GM21717 (cell line): ENCODE measurements at regions not wholly inside any gene's neighbourhood (a gene's known extent, or its start where the extent isn't known, plus 50 kb on each side); places are given as distances from the start of the nearest gene placed in this dataset.

Experiments
- ATAC-seq: cut with Tn5 transposase; IDR thresholded peaks from one replicate; pipeline ENCODE4 v1.9.1; 2021; ENCODE audit warnings: mild to moderate bottlenecking, moderate library complexity; ENCODE audit not compliant: unreplicated experiment

DNA sequence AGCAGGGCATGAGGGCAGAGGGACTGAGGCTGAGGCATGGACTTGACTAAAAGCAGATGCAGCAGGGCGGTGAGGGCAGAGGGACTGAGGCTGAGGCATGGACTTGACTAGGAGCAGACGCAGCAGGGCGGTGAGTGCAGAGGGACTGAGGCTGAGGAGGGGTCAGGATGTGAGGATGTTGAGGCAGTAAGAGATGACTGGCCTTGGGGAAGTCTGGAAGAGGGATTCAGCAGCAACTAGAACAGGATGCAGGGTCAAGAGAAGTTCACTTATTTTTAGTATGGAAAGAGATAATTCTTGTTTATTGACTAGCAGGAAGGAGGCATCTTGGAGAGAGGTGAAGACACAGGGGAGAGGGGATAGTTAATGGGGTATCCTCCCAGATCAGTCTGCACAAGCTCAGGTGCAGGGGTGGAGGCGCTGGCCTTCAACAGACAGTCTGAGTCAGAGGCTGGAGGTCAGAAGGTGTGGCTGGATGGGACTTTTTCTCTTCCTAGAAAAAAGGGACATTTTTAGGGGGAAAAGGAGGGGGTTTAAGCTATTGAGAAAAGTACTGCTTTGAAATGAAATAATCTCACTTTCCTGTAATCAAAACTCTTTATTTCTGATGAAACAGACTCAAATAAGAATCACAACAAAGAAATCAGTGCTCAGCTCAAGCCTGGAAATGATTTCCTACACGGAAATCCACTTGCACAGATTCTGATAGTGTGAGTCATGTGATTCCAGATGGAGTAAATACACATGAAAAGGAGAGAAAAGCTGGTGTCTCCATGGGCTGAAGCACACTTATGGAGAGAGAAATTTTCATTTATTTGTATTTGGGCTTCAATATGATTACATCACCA is 130.9 kb downstream of the PALM2AKAP2 start:
- no peak for ATAC-seq

DNA sequence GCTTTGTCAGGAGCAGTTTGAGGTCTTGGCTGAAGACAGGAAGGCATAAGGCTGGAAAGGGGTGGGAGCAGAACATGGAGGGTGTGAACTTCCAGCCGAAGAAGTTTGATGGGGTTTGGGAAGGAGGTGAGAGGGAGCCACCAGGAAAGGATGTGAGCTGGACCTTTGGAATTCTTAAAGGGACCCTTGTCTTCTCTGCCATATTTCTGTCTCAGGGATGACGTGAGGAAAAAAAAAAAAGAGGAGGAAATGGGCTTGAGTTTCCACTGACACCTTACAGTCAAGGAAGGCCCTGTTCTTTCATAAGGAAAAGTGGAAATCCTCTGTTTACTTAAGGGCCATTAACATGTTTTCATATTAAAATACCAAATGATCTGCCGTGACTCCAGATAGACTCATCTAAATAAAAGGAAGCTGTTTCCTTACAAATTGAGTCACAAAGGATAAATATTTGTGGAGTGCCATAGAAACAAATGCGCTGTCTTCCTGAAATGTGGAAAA is 132.1 kb downstream of the PALM2AKAP2 start:
- no peak for ATAC-seq

DNA sequence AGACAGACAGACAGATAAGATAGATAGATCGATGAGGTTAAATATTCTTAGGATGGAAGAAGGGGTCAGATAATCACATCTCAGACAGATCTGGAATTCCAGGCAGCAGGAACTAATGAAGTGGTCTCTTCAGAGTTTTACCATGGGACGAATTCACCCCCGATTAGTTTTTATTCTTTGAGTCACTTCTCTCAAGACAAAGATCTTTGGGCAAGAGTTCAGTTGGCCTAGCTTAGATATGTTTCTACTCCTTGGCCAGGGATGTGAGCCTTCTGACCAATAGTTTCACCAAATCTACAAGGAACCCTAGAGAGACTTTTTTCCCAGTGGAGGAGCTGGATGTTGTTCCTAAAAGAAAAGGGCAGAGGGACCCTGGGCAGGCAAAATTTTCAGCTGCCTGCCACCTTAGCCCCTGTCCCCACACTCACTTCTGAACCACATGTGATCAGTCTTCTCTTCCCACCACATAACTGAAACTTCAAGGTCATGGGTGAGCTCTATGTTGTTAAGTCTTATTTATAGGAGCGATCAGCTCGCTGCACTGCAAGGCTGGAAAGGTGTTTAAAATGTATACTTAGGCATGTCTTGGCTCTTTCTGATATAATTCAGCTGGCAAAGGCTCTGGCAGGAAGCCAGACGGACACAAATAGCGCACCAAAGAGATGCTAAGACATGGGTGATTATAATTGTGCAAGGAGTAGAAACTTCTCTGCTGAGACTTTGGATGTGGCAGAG is 132.9 kb downstream of the PALM2AKAP2 start:
- peak; percentile 39 for ATAC-seq

DNA sequence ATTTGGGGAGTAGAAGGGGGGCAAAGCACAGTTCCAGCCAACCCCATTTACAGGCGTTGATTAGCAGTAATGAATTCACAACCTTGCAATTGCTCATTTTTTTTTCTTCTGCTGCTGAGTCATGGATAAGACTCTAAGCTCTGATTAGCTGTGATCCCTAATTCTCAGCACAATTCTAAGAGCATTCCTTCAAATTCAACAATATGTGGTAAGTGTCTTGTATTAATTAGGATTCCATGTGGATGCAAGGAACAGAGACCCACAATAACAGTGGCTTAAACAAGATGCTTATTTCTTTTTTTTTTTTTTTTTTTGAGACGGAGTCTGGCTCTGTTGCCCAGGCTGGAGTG is 133.4 kb downstream of the PALM2AKAP2 start:
- ATAC-seq: no peak

DNA sequence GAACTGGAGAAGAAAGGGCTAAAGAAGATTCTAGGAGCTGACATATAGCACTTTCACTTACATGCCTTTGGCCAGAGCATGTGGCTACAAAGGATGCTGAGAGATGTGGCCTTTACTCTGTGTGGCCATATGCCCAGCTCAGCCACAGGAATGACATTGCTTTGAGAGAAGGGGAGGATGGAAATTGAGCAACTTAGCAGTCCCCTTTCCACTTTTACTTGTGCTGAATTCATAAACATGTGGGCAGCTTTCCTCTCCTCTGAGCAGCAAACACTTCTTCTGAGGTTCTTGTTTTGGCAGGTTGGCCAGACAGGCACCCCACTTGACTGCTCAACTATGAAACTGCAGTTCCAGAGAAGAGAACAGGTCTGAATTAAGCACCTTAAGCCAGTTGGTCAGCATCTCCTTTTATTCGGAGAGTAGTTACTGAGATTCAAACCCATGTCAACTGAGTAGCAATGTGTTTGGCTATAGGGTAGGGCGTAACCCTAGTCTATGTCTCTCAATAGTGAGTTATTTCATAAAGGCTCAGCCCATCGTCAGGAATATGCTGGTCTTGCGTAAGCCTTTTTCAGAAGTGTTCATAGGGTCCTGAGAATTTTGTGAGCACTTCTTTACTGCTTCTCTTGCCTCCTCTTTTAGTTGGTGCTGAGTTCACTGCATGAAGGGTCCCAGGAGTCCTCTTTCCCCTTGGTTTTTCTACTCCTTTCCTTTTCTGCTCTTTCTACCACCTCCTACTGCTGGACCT is 134.5 kb downstream of the PALM2AKAP2 start:
- ATAC-seq: peak; percentile 34

DNA sequence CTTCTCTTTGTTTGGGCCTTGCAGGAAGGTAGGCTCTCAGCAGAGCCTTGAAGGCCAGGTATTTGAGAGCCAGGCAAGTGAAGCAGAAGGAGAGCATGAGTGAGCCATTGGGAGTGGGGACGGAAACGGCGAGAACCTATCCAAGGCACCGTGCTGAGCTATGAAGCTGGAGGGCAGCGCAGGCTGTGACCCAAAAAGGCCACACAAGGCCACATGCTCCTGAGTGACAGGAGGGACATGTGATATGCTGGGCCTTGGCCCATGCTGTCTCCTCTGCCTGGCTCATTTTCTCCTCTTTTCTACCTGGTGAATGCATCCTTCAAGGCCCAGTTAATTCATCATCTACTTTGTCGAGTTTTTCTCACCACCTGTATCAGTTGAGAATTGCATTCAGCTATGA is 136.3 kb downstream of the PALM2AKAP2 start:
- ATAC-seq: no peak

DNA sequence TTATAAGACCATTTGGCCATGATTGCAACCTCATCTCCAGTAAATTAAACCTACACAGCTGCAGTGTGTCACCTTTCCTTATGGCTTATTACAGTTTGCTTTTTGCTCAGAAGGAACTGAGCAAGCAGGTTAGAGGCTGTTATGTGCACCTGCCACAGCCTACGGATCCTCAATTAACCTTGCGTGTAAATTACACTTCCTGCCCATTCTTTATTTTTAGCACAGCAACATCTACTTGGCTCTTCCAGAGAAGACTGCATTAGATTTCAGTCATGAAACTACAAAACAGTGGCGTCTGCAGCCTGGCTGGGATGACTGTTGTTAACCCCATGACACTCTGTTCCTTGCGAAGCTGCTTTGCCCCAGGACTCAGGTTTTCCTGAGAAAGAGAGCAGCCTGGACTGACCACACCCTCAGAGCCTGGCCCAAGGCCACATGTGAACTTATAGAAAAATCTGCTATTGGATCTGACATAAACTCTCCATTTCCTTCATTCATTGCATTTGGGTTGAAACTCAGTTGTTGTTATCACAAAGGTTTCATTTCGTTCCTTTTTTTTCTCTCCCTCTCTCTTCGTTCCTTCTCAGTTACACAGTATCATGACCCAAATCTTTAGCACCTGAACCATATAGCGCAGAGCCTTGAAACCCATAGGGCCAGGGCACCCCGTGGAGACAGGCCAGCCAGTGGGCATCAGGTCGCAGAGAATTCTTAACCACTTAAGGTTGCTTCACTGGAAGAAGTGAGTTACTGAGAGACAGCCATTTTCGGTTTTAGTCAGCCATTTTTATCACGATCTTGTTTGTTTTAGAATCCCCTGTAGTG is 138.6 kb downstream of the PALM2AKAP2 start:
- ATAC-seq: peak; percentile 76

DNA sequence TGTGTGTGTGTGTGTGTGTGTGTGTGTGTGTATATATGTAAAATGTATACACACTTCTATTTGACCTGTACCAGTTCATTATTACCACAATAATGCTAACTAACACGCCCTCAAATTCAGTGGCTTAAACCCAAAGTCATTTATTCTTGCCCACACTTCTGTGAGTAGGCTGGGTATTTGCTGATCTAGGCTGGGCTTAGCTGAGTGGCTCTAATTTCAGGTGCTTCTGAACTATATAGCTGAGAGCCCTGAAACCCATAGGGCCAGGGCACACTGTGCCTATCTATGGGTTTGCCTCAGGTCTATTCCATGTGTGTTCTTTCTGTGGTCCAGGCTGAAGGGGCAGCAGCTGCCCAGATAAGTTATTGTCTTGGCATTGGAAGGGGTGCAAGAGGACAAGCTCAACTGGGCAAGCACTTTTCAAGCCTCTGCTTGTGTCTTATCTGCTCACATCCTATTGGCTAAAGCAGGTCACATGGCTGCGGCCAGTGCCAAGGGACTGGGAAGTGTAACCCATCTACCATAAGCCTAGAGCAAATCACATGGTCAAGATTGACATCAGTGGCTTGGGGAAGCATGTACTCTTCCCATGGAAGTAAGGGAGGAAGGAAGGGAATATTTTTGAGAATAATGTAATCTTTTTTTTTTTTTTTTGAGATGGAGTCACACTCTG is 139.9 kb downstream of the PALM2AKAP2 start:
- ATAC-seq: no peak

DNA sequence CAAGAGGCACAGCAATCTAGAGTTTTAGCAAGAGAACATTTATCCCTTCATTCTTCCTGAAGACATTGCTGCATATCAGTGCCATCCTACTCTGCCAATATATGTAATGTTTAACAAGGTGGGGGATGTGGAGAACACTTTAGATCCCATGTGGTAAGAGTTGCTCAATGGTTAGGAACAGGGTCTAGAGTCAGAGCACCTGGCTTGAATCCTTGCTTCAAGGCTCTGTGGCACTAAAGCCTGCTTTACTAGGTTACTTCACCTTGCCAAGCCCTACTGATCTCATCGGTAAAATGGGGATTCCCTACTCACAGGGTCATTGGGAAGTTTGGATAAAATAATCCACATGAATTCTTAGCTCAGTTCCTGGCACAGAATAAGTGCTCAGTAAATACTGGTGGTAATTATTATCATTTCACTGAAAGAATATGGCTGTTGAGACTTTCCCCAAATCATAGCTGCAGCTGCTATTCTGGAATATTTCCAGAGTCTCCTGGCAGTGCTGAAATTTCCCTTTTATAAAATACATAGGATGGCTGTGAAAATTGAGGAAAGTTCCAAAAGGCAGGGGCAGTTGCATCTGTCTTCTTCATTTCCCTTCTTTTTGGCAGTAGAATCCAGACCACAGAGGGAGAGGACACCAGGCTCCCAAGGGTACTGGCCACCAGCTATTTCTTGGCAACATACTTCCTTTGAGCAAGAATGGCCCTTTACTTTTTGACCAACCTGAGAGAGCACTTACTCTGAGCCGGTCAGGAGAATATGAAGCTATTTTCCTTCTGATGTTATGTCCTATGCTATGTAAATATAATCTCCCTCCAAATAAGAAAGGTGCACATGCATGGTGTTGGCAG is 142.8 kb downstream of the PALM2AKAP2 start:
- ATAC-seq: no peak

DNA sequence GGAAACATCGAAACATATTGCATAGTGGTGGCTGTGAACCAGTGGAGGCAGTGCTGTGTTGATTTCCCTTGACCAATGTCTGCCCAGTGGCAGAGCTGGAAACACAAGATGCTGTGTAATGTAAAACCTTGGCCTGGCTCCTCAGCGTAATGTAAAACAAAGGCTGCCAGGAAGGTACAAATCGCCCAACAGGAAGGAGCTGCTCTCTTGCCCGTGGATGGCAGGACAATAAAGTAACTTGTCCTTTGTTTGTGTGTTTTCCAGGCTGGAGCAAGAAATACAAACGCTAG is 143.4 kb downstream of the PALM2AKAP2 start:
- no peak for ATAC-seq

DNA sequence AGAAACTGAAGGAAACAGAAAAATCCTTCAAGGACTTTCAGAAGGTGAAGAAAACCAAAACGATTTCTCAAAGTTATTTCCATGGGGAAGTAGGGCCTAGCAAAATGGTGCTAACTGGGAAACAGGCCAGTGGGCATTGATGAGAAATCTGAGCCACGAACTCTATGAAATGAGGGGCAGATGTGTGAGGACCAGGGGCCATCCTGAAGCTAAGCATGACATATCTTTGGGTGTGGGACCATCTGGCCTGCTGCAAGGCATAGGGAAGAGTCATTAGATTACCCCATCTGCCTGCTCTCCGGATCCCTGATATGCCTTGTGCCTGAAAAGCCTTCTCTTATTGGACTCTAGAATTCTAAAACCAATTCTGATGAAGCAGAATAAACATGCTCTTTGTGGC is 143.8 kb downstream of the PALM2AKAP2 start:
- no peak for ATAC-seq

DNA sequence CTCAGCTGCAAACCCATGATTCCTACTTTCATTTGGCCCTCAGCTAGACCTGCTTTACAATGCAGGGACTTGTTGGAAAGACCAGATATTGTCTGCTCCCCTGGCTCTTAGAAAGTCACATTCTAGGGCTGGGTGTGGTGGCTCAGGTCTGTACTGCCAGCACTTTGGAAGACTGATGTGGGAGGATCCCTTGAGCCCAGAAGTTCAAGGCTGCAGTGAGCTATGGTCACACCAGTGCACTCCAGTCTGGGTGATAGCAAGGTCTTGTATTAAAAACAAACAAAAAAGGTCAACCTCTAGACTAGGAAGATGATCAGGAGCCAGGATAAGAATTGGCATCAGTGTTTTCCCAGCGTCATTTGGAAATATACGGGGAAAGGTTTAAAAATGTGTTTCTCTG is 145.8 kb downstream of the PALM2AKAP2 start:
- no peak for ATAC-seq

DNA sequence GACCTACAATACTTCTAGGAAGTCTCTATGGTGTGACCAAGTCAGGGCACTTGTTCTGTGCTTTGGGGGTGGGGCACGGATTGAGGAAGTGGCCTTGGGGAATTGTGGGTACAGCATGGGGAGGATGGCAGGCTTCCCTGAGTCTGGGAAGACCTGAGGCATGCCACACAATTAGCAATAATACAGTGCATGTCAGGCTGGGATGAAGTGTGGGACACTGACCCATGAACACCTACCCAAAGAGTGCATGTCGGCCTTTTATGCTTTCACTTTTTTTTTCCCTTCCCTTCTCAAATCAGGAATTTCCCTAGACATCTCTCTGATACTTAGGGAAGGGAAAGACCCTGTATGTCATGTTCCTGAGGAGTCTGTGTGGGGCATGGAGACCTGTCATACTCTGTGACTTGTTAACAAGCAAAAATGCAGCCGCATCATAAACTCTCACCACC is 146.4 kb downstream of the PALM2AKAP2 start:
- no peak for ATAC-seq

DNA sequence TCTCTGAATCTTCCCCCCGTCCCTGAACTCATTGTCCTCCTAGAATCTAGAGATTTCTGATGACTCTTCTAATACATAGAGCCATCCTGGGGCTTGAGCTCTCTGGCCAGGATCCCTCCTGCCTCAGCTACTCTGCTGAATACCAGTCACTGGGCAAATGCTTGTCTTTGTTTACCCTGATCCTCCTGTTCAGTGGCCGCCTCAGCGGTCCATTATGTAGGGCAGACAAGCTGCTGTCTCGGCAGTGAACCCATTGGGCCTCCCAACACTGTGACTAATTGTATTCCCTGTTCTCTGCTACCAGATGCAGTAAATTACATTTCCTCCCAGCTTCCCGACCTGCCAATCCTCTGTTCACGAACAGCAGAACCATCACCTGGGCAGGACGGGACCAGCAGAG is 151.6 kb downstream of the PALM2AKAP2 start:
- no peak for ATAC-seq

DNA sequence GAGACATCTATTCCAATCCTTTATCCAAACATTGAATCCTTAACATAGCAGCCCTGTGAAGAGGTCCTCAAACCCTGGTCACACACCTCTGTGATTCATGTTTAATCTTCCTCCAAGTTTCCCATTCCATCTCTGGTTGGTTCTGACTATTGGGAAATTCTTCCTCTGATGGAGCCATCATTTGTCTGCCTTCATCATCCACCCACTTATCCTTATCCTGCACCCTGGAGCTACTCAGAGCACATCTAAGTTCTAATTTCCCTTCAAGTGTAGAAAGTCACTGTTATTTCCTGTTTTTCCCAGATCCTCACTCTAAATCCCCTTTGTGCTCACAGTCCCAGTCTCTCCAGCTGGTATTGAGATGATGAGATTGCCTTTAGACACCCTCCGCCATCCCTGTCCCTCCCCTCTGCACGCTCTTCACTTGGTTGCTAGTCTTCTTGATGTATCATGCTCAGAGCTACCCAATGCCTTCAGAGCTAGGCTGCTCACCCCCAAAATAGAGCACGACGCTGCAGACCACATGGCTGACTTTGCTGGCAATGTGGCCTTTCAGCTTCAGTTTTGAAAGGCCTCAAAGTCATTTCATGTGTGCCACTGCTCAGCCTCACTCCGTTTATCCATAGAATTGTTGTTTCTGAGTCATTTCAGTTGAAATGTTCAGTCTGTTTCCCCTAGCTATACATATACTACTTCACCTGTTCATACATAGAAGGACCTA is 154.3 kb downstream of the PALM2AKAP2 start:
- ATAC-seq: no peak

DNA sequence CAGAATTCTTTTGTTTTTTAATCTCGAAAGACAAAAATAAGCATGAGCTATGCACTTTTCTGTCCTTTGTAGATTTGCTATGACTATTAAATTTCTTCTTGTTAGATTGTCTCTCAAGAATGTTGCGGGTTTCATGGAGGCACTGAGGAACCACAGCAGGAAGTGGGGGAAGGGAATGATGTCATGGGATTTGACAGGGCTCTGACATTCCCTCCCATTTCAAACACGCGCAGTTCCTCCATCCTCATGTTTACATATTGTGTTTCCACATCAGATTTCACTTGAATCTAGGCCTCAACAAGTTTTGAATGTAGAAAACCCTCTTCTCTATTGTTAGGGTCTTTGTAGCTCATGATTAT is 154.8 kb downstream of the PALM2AKAP2 start:
- no peak for ATAC-seq

DNA sequence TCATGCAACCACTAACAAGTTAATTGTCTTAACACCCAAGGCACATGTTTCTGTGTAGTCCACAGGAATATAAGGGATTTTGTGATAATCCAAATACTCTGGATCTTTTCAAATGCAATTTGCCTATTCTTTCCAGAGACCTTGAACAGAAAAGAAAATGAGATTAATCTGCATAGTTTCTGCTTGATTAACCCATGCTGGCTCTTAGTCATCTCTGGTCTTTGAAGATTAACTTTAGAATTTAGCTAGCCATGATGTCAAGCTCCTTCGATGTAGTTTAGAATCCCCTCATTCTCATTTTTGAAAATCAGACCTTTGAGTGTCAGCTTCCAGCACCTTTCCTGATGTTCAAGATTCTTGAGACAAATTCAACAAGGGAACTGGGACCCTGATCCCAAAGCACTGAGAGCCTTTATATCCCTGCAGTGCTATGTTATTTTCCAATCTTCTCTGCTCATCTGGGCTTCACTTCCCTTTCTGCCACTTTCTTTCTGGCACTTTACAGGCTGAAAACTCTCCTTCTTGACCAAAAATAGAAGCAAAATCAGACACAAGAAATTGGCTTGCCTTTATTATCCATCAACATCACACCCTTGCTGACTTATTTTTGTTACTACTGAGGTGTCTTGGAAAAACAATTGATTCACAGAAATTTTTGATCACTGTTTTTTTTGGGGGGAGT is 155.5 kb downstream of the PALM2AKAP2 start:
- no peak for ATAC-seq

DNA sequence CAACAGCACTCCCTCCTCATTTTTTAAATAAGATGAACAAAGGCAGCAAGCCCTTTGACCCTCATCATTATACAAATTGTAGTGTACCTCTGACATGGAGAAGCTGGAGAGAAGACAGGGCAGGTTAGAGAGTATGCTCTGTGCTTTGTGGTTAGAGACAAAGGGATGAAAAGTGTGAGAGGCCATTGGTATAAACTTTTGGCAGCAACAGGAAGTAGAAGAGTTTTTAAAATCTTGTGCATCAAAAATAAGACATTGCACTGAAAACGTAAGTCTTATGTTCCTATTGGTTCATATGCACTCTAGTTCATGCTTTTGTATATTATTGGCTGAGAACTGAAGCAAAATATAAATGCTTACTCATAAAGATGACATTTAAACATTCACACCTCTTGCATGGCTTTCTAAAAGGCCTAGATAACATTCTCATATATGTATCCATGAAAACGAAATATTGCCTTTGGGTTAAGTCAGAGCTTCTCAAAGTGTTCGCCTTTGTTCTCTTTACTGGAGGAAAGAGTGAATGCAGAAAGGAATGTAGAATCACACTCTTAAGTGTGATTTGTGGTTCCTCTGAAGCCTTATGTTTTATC is 158.0 kb downstream of the PALM2AKAP2 start:
- ATAC-seq: no peak
